ENCODE measurements at regions not wholly inside any gene's neighbourhood (a gene's known extent, or its start where the extent isn't known, plus 50 kb on each side); places are given as distances from the start of the nearest gene placed in this dataset.

DNA sequence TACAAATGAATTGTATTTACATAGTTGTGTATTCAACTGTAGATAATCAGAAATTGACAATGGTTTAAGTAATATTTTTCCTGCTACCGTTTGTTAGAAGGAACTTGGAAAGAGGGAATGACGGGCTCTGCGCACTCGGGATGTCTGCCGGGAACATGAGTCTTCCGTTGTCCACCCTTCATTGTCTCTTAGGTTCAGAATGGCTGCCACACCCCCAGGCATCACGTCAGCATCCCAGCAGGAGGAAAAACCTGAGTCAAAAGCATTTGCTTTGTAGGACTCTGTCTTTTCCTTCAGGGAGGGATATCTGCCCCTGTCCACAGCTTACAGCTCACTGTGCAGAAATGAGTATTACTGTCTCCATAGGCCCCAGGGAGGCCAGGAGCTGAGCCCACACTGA lies 331.2 kb downstream of the THBS2 start:
- no peak for TF ChIP-seq POLR2A (IDR thresholded peaks at IDR 0.05)
- TF ChIP-seq, protein P1, sequence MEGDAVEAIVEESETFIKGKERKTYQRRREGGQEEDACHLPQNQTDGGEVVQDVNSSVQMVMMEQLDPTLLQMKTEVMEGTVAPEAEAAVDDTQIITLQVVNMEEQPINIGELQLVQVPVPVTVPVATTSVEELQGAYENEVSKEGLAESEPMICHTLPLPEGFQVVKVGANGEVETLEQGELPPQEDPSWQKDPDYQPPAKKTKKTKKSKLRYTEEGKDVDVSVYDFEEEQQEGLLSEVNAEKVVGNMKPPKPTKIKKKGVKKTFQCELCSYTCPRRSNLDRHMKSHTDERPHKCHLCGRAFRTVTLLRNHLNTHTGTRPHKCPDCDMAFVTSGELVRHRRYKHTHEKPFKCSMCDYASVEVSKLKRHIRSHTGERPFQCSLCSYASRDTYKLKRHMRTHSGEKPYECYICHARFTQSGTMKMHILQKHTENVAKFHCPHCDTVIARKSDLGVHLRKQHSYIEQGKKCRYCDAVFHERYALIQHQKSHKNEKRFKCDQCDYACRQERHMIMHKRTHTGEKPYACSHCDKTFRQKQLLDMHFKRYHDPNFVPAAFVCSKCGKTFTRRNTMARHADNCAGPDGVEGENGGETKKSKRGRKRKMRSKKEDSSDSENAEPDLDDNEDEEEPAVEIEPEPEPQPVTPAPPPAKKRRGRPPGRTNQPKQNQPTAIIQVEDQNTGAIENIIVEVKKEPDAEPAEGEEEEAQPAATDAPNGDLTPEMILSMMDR (IDR thresholded peaks at IDR 0.05) = no peak

Measured in body of pancreas (tissue), 4 donors.